ENCODE measurements at regions not wholly inside any gene's neighbourhood (a gene's known extent, or its start where the extent isn't known, plus 50 kb on each side); places are given as distances from the start of the nearest gene placed in this dataset.

DNA sequence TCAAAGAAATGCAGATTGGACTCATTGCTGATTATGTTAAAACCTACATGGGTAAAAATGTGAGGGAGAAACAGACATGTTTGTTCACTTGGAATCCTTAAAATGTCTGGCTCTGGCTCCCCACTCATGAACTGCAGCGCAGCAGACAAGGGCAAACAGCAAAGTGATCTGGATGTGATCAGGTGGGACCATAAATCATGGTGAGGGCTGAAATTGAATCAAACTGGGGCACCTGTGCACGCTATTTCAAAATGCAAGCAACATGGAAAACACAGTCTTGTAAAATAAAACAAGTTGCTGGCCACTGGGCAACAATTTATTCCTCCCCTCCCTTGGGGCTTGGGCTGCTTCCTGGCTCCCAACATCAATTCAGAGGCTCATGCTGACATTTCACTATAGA, 373.4 kb downstream of the SEC16B start:
- no peaks in the 10 kb centered on the region for H3F3A ChIP-seq (ENCODE audit: insufficient read depth, low read depth)
- no peak overlapping the region for H3K4me3 ChIP-seq
- no peaks in the 10 kb centered on the region for H4K20me1 ChIP-seq (ENCODE audit: insufficient read depth)
- no peaks in the 10 kb centered on the region for H3K36me3 ChIP-seq (ENCODE audit: low read depth)
- BruUV-seq (replicated peaks): no TSS peak
- no peaks in the 10 kb centered on the region for H3K4me1 ChIP-seq (replicated peaks; ENCODE audit: insufficient read depth)
- POLR2A ChIA-PET (ENCODE audit: unreplicated experiment): no interaction called here
- TF ChIP-seq EZH2 (IDR thresholded peaks at IDR 0.05; ENCODE audit: low read depth): no peak
- TF ChIP-seq, protein P1, sequence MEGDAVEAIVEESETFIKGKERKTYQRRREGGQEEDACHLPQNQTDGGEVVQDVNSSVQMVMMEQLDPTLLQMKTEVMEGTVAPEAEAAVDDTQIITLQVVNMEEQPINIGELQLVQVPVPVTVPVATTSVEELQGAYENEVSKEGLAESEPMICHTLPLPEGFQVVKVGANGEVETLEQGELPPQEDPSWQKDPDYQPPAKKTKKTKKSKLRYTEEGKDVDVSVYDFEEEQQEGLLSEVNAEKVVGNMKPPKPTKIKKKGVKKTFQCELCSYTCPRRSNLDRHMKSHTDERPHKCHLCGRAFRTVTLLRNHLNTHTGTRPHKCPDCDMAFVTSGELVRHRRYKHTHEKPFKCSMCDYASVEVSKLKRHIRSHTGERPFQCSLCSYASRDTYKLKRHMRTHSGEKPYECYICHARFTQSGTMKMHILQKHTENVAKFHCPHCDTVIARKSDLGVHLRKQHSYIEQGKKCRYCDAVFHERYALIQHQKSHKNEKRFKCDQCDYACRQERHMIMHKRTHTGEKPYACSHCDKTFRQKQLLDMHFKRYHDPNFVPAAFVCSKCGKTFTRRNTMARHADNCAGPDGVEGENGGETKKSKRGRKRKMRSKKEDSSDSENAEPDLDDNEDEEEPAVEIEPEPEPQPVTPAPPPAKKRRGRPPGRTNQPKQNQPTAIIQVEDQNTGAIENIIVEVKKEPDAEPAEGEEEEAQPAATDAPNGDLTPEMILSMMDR (conservative IDR thresholded peaks at IDR 0.05): no peak
- intact Hi-C loops (cut with micrococcal nuclease; ENCODE audit: unreplicated experiment): no loop called here
- no peaks in the 10 kb centered on the region for H3K27me3 ChIP-seq (ENCODE audit: insufficient read depth, low read depth)
- no peak for DNase-seq
- no peaks in the 10 kb centered on the region for H3K9me2 ChIP-seq (ENCODE audit: insufficient read depth)
- no peak overlapping the region for H2AFZ ChIP-seq
- CTCF ChIA-PET: no interaction called here
- H3K9me3 ChIP-seq (ENCODE audit: insufficient read depth, low read depth): no peaks in the 10 kb centered on the region
- no peak overlapping the region for H3K4me2 ChIP-seq
- H3K27ac ChIP-seq: no peak overlapping the region
- no peaks in the 10 kb centered on the region for H3K79me2 ChIP-seq (ENCODE audit: low read depth)

DNA sequence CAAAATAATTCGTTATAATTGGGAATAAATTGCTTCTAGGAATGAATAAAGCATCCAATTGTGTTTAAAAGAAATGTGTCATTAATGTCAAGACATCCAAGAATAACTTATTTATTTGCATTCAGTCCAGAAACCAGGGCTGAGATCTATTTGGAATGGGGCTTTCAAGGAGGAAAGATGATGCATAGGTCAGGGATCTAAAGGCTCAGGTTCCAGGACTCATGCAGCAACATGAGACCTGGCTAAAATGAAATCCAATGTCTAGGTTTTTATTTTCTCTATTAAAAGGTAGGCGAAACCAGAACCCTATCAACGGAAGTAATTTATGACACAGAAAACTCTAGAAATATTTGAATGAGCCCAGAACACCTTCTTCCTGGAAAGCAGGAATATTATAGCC, 376.8 kb downstream of the SEC16B start:
- Histone ChIP-seq H3K27me3 (ENCODE audit: insufficient read depth, low read depth) (no peaks in the 10 kb centered on the region), H3K27ac (no peak overlapping the region), H3K9me3 (ENCODE audit: insufficient read depth, low read depth) (no peaks in the 10 kb centered on the region), H3K36me3 (ENCODE audit: low read depth) (no peaks in the 10 kb centered on the region), H3K4me2 (no peak overlapping the region), H3K4me1 (replicated peaks; ENCODE audit: insufficient read depth) (no peaks in the 10 kb centered on the region), H2AFZ (no peak overlapping the region), H3K79me2 (ENCODE audit: low read depth) (no peaks in the 10 kb centered on the region), H3F3A (ENCODE audit: insufficient read depth, low read depth) (no peaks in the 10 kb centered on the region), H3K4me3 (no peak overlapping the region), H4K20me1 (ENCODE audit: insufficient read depth) (no peaks in the 10 kb centered on the region), H3K9me2 (ENCODE audit: insufficient read depth) (no peaks in the 10 kb centered on the region)
- POLR2A ChIA-PET (ENCODE audit: unreplicated experiment): no interaction called here
- no peak for DNase-seq
- intact Hi-C loops (cut with micrococcal nuclease; ENCODE audit: unreplicated experiment): no loop called here
- TF ChIP-seq EZH2 (IDR thresholded peaks at IDR 0.05; ENCODE audit: low read depth): no peak
- TF ChIP-seq, protein P1 (conservative IDR thresholded peaks at IDR 0.05): no peak
- BruUV-seq (replicated peaks): no TSS peak
- CTCF ChIA-PET: no interaction called here

DNA sequence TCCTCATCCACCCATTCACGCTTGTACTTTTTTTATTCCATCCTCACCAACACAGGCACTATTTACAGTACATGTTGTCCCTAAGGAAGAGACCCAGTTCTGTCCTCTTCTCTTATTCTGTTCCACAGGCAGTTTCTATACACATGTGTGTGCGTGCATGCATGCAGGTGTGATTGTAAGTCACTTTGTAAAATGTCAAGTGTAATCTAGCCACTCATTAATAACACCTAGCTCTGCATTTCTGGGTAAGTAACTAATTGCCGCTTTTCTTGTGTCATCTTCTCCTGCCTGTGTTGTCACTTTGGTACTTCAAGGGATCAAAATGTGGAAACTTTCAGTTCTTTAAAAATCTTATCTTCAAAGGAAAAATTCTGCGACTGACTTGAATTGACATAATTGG, 377.2 kb downstream of the SEC16B start:
- Histone ChIP-seq H3K36me3 (ENCODE audit: low read depth) (no peaks in the 10 kb centered on the region), H3K79me2 (ENCODE audit: low read depth) (no peaks in the 10 kb centered on the region), H3K4me1 (replicated peaks; ENCODE audit: insufficient read depth) (no peaks in the 10 kb centered on the region), H3K9me2 (ENCODE audit: insufficient read depth) (no peaks in the 10 kb centered on the region), H3K4me2 (no peak overlapping the region), H2AFZ (no peak overlapping the region), H3K9me3 (ENCODE audit: insufficient read depth, low read depth) (no peaks in the 10 kb centered on the region), H4K20me1 (ENCODE audit: insufficient read depth) (no peaks in the 10 kb centered on the region), H3F3A (ENCODE audit: insufficient read depth, low read depth) (no peaks in the 10 kb centered on the region), H3K4me3 (no peak overlapping the region), H3K27me3 (ENCODE audit: insufficient read depth, low read depth) (no peaks in the 10 kb centered on the region), H3K27ac (no peak overlapping the region)
- intact Hi-C loops (cut with micrococcal nuclease; ENCODE audit: unreplicated experiment): no loop called here
- TF ChIP-seq, protein P1 (conservative IDR thresholded peaks at IDR 0.05): no peak
- no peak for TF ChIP-seq EZH2 (IDR thresholded peaks at IDR 0.05; ENCODE audit: low read depth)
- POLR2A ChIA-PET (ENCODE audit: unreplicated experiment): no interaction called here
- no TSS peak for BruUV-seq (replicated peaks)
- CTCF ChIA-PET: no interaction called here
- DNase-seq: no peak

All from PC-9 (cell line).